ENCODE measurements at regions not wholly inside any gene's neighbourhood (a gene's known extent, or its start where the extent isn't known, plus 50 kb on each side); places are given as distances from the start of the nearest gene placed in this dataset.

GRCh38 chr11:88428959-88429358 lies 91.4 kb upstream of the CTSC start:
- TF ChIP-seq, protein P1, sequence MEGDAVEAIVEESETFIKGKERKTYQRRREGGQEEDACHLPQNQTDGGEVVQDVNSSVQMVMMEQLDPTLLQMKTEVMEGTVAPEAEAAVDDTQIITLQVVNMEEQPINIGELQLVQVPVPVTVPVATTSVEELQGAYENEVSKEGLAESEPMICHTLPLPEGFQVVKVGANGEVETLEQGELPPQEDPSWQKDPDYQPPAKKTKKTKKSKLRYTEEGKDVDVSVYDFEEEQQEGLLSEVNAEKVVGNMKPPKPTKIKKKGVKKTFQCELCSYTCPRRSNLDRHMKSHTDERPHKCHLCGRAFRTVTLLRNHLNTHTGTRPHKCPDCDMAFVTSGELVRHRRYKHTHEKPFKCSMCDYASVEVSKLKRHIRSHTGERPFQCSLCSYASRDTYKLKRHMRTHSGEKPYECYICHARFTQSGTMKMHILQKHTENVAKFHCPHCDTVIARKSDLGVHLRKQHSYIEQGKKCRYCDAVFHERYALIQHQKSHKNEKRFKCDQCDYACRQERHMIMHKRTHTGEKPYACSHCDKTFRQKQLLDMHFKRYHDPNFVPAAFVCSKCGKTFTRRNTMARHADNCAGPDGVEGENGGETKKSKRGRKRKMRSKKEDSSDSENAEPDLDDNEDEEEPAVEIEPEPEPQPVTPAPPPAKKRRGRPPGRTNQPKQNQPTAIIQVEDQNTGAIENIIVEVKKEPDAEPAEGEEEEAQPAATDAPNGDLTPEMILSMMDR (IDR thresholded peaks at IDR 0.05) = no peak
- TF ChIP-seq POLR2A (IDR thresholded peaks at IDR 0.05) (no peak), POLR2AphosphoS5 (IDR thresholded peaks at IDR 0.05) (no peak), EP300 (IDR thresholded peaks at IDR 0.05) (no peak)

Measured in gastroesophageal sphincter (tissue), 3 donors.